WTC11 (cell line): ENCODE measurements at regions not wholly inside any gene's neighbourhood (a gene's known extent, or its start where the extent isn't known, plus 50 kb on each side); places are given as distances from the start of the nearest gene placed in this dataset.

Experiments
- ATAC-seq: fragments of 200-7000 bp; cut with Tn5 transposase; 2 replicates; pipeline ENCODE4 v1.10.0; 2021; ENCODE audit warnings: mild to moderate bottlenecking, moderate library complexity
- CTCF ChIA-PET: fragments of 300-600 bp; sonication (Branson Sonifier 250); formaldehyde crosslinking; loops from one replicate; lab custom pipeline; 2021; ENCODE audit warnings: antibody characterized with exemption; lab: Charles Lee
- POLR2A ChIA-PET: fragments of 350-600 bp; sonication (Branson Sonifier 250); formaldehyde crosslinking; loops from one replicate; lab custom pipeline; 2021; ENCODE audit warnings: antibody characterized with exemption; lab: Charles Lee
- DNase-seq: peaks from one replicate; pipeline ENCODE4 v3.0.0; 2021; ENCODE audit warnings: low spot score
- H3K27ac Mint-ChIP-seq: 2 replicates; pipeline ENCODE4 v1.8.0; 2021; ENCODE audit warnings: mixed read lengths
- H3K27me3 Mint-ChIP-seq: 2 replicates; pipeline ENCODE4 v1.8.0; 2021; ENCODE audit warnings: low read depth, mild to moderate bottlenecking, moderate library complexity, mixed read lengths
- H3K36me3 Mint-ChIP-seq: 2 replicates; pipeline ENCODE4 v1.8.0; 2021; ENCODE audit warnings: mixed read lengths
- H3K4me1 Mint-ChIP-seq: 2 replicates; pipeline ENCODE4 v1.8.0; 2022; ENCODE audit warnings: mixed read lengths
- H3K4me3 Mint-ChIP-seq: 2 replicates; pipeline ENCODE4 v1.8.0; 2021; ENCODE audit warnings: mild to moderate bottlenecking, moderate library complexity, mixed read lengths
- H3K9me3 Mint-ChIP-seq: 2 replicates; pipeline ENCODE4 v1.8.0; 2021; ENCODE audit warnings: mixed read lengths
- ATF6 ChIP-seq: sonication (generic); formaldehyde crosslinking; IDR thresholded peaks from 2 replicates; pipeline ENCODE4 v1.8.1; 2023; ENCODE audit warnings: mild to moderate bottlenecking, missing genetic modification reagents
- CREM ChIP-seq: sonication (generic); formaldehyde crosslinking; IDR thresholded peaks from 2 replicates; pipeline ENCODE4 v1.8.1; 2022; ENCODE audit warnings: mild to moderate bottlenecking, missing genetic modification reagents, moderate library complexity
- HMGA2 ChIP-seq: fragments of 250-450 bp; sonication (Bioruptor Pico); IDR thresholded peaks from 2 replicates; pipeline ENCODE4 v1.4.0; 2021; ENCODE audit warnings: mild to moderate bottlenecking, moderate library complexity
- HMGXB4 ChIP-seq: sonication (generic); formaldehyde crosslinking; IDR thresholded peaks from 2 replicates; pipeline ENCODE4 v1.8.1; 2023; ENCODE audit warnings: mild to moderate bottlenecking, moderate library complexity, missing genetic modification reagents
- IRF2 ChIP-seq: sonication (generic); formaldehyde crosslinking; IDR thresholded peaks from 2 replicates; pipeline ENCODE4 v1.8.0; 2022; ENCODE audit warnings: low read depth, missing genetic modification reagents, borderline replicate concordance
- JAZF1 ChIP-seq: fragments of 250-450 bp; sonication (Bioruptor Pico); IDR thresholded peaks from 2 replicates; pipeline ENCODE4 v1.9.0; 2021; ENCODE audit warnings: moderate library complexity, mild to moderate bottlenecking, inconsistent platforms
- NR1H2 ChIP-seq: sonication (generic); formaldehyde crosslinking; IDR thresholded peaks from 2 replicates; pipeline ENCODE4 v1.9.0; 2021; ENCODE audit warnings: mild to moderate bottlenecking, moderate library complexity, missing genetic modification reagents
- RELA ChIP-seq: sonication (generic); formaldehyde crosslinking; IDR thresholded peaks from 2 replicates; pipeline ENCODE4 v1.8.1; 2022; ENCODE audit warnings: missing genetic modification reagents, mild to moderate bottlenecking, borderline replicate concordance
- RORB ChIP-seq: fragments of 250-450 bp; sonication (Bioruptor Pico); IDR thresholded peaks from 2 replicates; pipeline ENCODE4 v1.9.0; 2021; ENCODE audit warnings: mild to moderate bottlenecking
- TP53 ChIP-seq: sonication (generic); formaldehyde crosslinking; IDR thresholded peaks from 2 replicates; pipeline ENCODE4 v1.8.1; 2023; ENCODE audit warnings: mild to moderate bottlenecking, missing genetic modification reagents
- TF ChIP-seq, protein P1 (sequence below): sonication (generic); formaldehyde crosslinking; IDR thresholded peaks from 2 replicates; pipeline ENCODE4 v1.8.1; 2023; ENCODE audit warnings: mild to moderate bottlenecking, missing genetic modification reagents, moderate library complexity
- TF ChIP-seq, protein P2 (sequence below): sonication (generic); formaldehyde crosslinking; IDR thresholded peaks from 2 replicates; pipeline ENCODE4 v1.8.1; 2023; ENCODE audit warnings: mild to moderate bottlenecking, missing genetic modification reagents, borderline replicate concordance
- TF ChIP-seq, protein P3 (sequence below): sonication (generic); formaldehyde crosslinking; IDR thresholded peaks from 2 replicates; pipeline ENCODE4 v1.8.1; 2022; ENCODE audit warnings: low read depth, mild to moderate bottlenecking, moderate library complexity, missing genetic modification reagents, borderline replicate concordance
- TF ChIP-seq, protein P4 (sequence below): sonication (generic); formaldehyde crosslinking; IDR thresholded peaks from 2 replicates; pipeline ENCODE4 v1.8.1; 2022; ENCODE audit warnings: mild to moderate bottlenecking, moderate library complexity, missing genetic modification reagents

GRCh38 chr2:238602223-238602960 lies 175.7 kb downstream of the ASB1 start:
- no peak overlapping the region for H3K27ac Mint-ChIP-seq
- no peaks in the 10 kb centered on the region for H3K36me3 Mint-ChIP-seq
- TF ChIP-seq HMGXB4 (no peak), RORB (CRISPR knock-in tag) (no peak), RELA (CRISPR knock-in tag) (no peak), IRF2 (CRISPR knock-in tag) (no peak), JAZF1 (CRISPR knock-in tag) (no peak), HMGA2 (CRISPR knock-in tag) (no peak), NR1H2 (CRISPR knock-in tag) (no peak), CREM (CRISPR knock-in tag) (no peak), TP53 (CRISPR knock-in tag) (no peak), ATF6 (CRISPR knock-in tag) (no peak)
- TF ChIP-seq, protein P1, sequence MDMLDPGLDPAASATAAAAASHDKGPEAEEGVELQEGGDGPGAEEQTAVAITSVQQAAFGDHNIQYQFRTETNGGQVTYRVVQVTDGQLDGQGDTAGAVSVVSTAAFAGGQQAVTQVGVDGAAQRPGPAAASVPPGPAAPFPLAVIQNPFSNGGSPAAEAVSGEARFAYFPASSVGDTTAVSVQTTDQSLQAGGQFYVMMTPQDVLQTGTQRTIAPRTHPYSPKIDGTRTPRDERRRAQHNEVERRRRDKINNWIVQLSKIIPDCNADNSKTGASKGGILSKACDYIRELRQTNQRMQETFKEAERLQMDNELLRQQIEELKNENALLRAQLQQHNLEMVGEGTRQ (CRISPR knock-in tag), result no peak
- TF ChIP-seq, protein P2, sequence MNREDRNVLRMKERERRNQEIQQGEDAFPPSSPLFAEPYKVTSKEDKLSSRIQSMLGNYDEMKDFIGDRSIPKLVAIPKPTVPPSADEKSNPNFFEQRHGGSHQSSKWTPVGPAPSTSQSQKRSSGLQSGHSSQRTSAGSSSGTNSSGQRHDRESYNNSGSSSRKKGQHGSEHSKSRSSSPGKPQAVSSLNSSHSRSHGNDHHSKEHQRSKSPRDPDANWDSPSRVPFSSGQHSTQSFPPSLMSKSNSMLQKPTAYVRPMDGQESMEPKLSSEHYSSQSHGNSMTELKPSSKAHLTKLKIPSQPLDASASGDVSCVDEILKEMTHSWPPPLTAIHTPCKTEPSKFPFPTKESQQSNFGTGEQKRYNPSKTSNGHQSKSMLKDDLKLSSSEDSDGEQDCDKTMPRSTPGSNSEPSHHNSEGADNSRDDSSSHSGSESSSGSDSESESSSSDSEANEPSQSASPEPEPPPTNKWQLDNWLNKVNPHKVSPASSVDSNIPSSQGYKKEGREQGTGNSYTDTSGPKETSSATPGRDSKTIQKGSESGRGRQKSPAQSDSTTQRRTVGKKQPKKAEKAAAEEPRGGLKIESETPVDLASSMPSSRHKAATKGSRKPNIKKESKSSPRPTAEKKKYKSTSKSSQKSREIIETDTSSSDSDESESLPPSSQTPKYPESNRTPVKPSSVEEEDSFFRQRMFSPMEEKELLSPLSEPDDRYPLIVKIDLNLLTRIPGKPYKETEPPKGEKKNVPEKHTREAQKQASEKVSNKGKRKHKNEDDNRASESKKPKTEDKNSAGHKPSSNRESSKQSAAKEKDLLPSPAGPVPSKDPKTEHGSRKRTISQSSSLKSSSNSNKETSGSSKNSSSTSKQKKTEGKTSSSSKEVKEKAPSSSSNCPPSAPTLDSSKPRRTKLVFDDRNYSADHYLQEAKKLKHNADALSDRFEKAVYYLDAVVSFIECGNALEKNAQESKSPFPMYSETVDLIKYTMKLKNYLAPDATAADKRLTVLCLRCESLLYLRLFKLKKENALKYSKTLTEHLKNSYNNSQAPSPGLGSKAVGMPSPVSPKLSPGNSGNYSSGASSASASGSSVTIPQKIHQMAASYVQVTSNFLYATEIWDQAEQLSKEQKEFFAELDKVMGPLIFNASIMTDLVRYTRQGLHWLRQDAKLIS (CRISPR knock-in tag), result no peak
- TF ChIP-seq, protein P3, sequence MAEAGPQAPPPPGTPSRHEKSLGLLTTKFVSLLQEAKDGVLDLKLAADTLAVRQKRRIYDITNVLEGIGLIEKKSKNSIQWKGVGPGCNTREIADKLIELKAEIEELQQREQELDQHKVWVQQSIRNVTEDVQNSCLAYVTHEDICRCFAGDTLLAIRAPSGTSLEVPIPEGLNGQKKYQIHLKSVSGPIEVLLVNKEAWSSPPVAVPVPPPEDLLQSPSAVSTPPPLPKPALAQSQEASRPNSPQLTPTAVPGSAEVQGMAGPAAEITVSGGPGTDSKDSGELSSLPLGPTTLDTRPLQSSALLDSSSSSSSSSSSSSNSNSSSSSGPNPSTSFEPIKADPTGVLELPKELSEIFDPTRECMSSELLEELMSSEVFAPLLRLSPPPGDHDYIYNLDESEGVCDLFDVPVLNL (CRISPR knock-in tag), result no peak
- TF ChIP-seq, protein P4, sequence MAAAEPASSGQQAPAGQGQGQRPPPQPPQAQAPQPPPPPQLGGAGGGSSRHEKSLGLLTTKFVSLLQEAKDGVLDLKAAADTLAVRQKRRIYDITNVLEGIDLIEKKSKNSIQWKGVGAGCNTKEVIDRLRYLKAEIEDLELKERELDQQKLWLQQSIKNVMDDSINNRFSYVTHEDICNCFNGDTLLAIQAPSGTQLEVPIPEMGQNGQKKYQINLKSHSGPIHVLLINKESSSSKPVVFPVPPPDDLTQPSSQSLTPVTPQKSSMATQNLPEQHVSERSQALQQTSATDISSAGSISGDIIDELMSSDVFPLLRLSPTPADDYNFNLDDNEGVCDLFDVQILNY (CRISPR knock-in tag), result no peak
- DNase-seq (no peak), ATAC-seq (no peak)
- H3K27me3 Mint-ChIP-seq, result peaks cover 3% of the 10 kb centered on the region; the same call in 1 of the 2 replicates
- peaks cover 29% of the 10 kb centered on the region for H3K9me3 Mint-ChIP-seq
- H3K4me3 Mint-ChIP-seq, result no peak overlapping the region
- CTCF ChIA-PET, result interaction anchor here (1.1 kb wide), 1 partner anchor 13 kb away, joined by 3 read pairs; no protein-coding TSS in a partner anchor
- POLR2A ChIA-PET, result no interaction called here
- H3K4me1 Mint-ChIP-seq, result no peaks in the 10 kb centered on the region
